GM12864 (cell line): ENCODE measurements at regions not wholly inside any gene's neighbourhood (a gene's known extent, or its start where the extent isn't known, plus 50 kb on each side); places are given as distances from the start of the nearest gene placed in this dataset.

Experiments used
- DNase-seq: peaks from one replicate; pipeline ENCODE4 v3.0.0-alpha.2; 2011; ENCODE audit warnings: low read depth
- H3K4me3 ChIP-seq: 2 replicates; pipeline ENCODE4 v1.5.1; 2011; ENCODE audit warnings: mild to moderate bottlenecking, low read depth, low read length, control low read depth
- TF ChIP-seq, protein P1 (sequence below): IDR thresholded peaks from 2 replicates; pipeline ENCODE4 v1.5.1; 2011; ENCODE audit warnings: low read depth, mild to moderate bottlenecking, moderate library complexity, low read length, control low read depth, inconsistent platforms; ENCODE audit errors: missing control alignments

- TF ChIP-seq, protein P1, sequence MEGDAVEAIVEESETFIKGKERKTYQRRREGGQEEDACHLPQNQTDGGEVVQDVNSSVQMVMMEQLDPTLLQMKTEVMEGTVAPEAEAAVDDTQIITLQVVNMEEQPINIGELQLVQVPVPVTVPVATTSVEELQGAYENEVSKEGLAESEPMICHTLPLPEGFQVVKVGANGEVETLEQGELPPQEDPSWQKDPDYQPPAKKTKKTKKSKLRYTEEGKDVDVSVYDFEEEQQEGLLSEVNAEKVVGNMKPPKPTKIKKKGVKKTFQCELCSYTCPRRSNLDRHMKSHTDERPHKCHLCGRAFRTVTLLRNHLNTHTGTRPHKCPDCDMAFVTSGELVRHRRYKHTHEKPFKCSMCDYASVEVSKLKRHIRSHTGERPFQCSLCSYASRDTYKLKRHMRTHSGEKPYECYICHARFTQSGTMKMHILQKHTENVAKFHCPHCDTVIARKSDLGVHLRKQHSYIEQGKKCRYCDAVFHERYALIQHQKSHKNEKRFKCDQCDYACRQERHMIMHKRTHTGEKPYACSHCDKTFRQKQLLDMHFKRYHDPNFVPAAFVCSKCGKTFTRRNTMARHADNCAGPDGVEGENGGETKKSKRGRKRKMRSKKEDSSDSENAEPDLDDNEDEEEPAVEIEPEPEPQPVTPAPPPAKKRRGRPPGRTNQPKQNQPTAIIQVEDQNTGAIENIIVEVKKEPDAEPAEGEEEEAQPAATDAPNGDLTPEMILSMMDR, result no peak
- DNase-seq, result no peak
- no peak overlapping the region for H3K4me3 ChIP-seq
These were observed 1648.4 kb downstream of the KCNT2 start for GRCh38 chr1:194959795-194960194.

GRCh38 chr1:194952171-194952570, 1656.1 kb downstream of the KCNT2 start:
- TF ChIP-seq, protein P1, result no peak
- H3K4me3 ChIP-seq, result no peak overlapping the region
- no peak for DNase-seq

DNA sequence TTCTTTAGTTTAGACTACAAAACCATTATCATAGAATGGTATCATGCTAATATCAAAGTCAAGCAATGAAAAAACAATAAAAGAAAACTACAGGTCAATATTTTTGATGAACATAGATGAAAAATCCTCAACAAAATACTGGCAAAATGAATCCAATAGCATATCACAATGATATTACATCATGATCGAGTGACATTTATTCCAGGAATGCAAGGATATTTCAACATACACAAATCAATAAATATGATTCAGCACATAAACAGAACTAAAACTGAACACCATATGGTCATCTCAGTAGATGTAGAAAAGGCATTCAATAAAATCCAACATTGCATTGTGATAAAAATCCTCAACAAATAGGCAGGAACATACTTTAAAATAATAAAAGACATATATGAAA, 1657.7 kb downstream of the KCNT2 start:
- TF ChIP-seq, protein P1, result no peak
- DNase-seq, result no peak
- H3K4me3 ChIP-seq, result no peak overlapping the region

- H3K4me3 ChIP-seq, result no peak overlapping the region
These were observed 1667.8 kb downstream of the KCNT2 start for GRCh38 chr1:194940336-194941030.

DNA sequence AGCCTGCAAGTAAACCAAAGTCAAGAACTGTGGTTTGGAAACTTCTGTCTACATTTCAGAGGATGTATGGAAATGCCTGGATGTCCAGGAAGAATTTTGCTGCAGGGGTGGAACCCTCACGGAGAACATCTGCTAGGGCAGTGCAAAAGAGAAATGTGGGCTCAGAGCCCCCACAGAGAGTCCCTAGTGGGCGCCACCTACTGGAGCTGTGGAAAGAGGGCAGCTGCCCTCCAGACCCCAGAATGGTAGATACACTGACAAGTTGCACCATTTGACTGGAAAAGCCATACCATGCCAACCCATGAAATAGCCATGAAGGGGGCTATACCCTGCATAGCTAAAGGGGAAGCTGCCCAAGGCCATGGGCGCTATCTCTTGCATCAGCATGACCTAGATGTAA, 1672.4 kb downstream of the KCNT2 start:
- TF ChIP-seq, protein P1, result peak; percentile 41
- no peak for DNase-seq
- no peak overlapping the region for H3K4me3 ChIP-seq

More at GRCh38 chr1:194940336-194941030, 1667.8 kb downstream of the KCNT2 start:
- TF ChIP-seq, protein P1, result no peak
- DNase-seq, result no peak

DNA sequence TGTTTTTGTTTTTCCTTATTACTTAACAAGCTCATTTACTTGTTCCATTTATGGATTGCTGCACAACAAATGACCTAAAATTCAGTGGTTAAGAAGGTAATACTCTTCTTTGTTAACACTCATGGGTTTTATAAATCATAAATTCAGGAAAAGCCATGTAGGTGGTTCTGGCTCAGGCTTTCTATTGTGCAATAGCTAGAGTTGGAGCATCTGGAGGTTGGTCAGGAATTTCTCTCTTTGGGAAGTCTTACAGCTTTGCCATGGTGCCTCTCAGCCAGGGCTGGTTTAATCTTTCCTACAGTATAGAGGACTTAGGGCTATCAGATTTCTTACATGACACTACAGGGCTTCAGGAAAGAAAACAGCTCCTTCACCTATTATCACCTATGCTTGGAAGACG, 1677.1 kb downstream of the KCNT2 start:
- DNase-seq, result no peak
- H3K4me3 ChIP-seq, result no peak overlapping the region
- TF ChIP-seq, protein P1, result no peak

- DNase-seq, result no peak
- TF ChIP-seq, protein P1, result no peak
- no peak overlapping the region for H3K4me3 ChIP-seq
These were observed 1678.1 kb downstream of the KCNT2 start for GRCh38 chr1:194930132-194930531.
